Lung (tissue), 11 donors: ENCODE measurements at regions not wholly inside any gene's neighbourhood (a gene's known extent, or its start where the extent isn't known, plus 50 kb on each side); places are given as distances from the start of the nearest gene placed in this dataset.

Experiments
- ATAC-seq: fragments of 200-7000 bp; cut with Tn5 transposase; one replicate; pipeline ENCODE4 v1.9.1; 2020; ENCODE audit warnings: moderate number of reproducible peaks; ENCODE audit not compliant: insufficient read depth, low FRiP score
- DNase-seq, 3 donors: peaks; one replicate each; pipeline ENCODE4 v3.0.0-alpha.2; 2013 to 2017
- H3K27ac ChIP-seq, 2 donors: one replicate each; pipeline ENCODE4 v1.5.1; 2013; ENCODE audit warnings: mild to moderate bottlenecking in 2 of 2, moderate library complexity in 2 of 2, control low read depth in 1 of 2, inconsistent platforms in 1 of 2, low read depth in 1 of 2, low read length in 1 of 2
- H3K27me3 ChIP-seq, 3 donors: one replicate each; pipeline ENCODE4 v1.5.1; 2013; ENCODE audit warnings: low read length in 2 of 3; ENCODE audit not compliant: control insufficient read depth in 3 of 3, insufficient read depth in 3 of 3
- H3K36me3 ChIP-seq, 4 donors: one replicate each; pipeline ENCODE4 v1.5.1; 2013; ENCODE audit warnings: low read length in 4 of 4, mild to moderate bottlenecking in 1 of 4, moderate library complexity in 1 of 4; ENCODE audit not compliant: control insufficient read depth in 4 of 4, insufficient read depth in 4 of 4
- H3K4me1 ChIP-seq, 5 donors: one replicate each; pipeline ENCODE4 v1.5.1; 2013; ENCODE audit warnings: low read length in 5 of 5, mild to moderate bottlenecking in 2 of 5, moderate library complexity in 1 of 5; ENCODE audit not compliant: control insufficient read depth in 5 of 5, insufficient read depth in 5 of 5
- H3K4me3 ChIP-seq: one replicate; pipeline ENCODE4 v1.5.1; 2013; ENCODE audit warnings: mild to moderate bottlenecking, control low read depth, moderate library complexity
- H3K9ac ChIP-seq, 2 donors: one replicate each; pipeline ENCODE4 v1.5.1; 2013; ENCODE audit warnings: low read length in 2 of 2, control low read depth in 1 of 2; ENCODE audit not compliant: insufficient read depth in 1 of 2
- H3K9me3 ChIP-seq, 4 donors: one replicate each; pipeline ENCODE4 v1.5.1; 2013; ENCODE audit warnings: low read length in 3 of 4, mild to moderate bottlenecking in 1 of 4, moderate library complexity in 1 of 4; ENCODE audit not compliant: control insufficient read depth in 4 of 4, insufficient read depth in 3 of 4
- CTCF ChIP-seq: IDR thresholded peaks from 2 replicates; pipeline ENCODE4 v1.5.1; 2012; ENCODE audit warnings: mild to moderate bottlenecking; ENCODE audit errors: control extremely low read depth, extremely low read depth
- WGBS, 2 donors: extraction: QIAGEN DNeasy Blood & Tissue Kit; methylation state at CpG; one replicate each; pipeline ENCODE4 v1.1.7; 2013; 5-methylcytosine and 5-hydroxymethylcytosine counted together
- donor health status: control.
- donor health status: control.
- donor health status: Bipolar disorder and iron deficiency.
- donor health status: healthy.
- donor health status: DM: yes; HTN: yes; CAD: no.

DNA sequence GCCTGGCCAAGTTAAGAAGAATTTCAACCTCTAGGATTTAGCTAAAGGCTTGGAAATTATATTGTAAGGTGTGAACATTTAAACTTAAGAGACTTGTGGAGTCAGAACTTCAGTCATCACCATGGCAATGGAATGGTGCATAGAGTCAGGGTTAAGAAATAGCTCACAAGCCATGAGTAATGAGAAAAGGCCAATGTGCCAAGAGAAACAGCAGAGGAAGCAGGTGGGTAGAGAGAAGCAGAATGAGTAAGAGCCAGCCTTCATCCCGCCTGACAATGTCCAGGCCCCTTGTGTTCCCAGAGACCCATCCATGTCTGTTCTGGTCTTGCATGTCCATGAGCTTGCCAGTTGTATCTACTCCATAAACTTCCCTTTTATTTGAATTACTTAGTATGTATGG lies 62.6 kb upstream of the TBX20 start:
- WGBS, 2 donors, result 93 to 100% methylated on average over 1 of the region's 1 CpG
- Histone ChIP-seq H3K9ac (no peak overlapping the region), H3K27ac (no peak overlapping the region), H3K36me3 (no peaks in the 10 kb centered on the region), H3K4me3 (no peak overlapping the region), H3K27me3 (peaks cover 0 to 3% (median 0%) of the 10 kb centered on the region in 3 donors), H3K9me3 (peaks cover 0 to 3% (median 0%) of the 10 kb centered on the region in 4 donors), H3K4me1 (peaks cover 0 to 3% (median 0%) of the 10 kb centered on the region in 5 donors)
- TF ChIP-seq CTCF, result no peak
- ATAC-seq, result no peak
- DNase-seq, result no peak

- Histone ChIP-seq H3K9me3 (peaks cover 0 to 3% (median 0%) of the 10 kb centered on the region in 4 donors), H3K4me3 (no peak overlapping the region), H3K4me1 (peaks cover 0 to 3% (median 0%) of the 10 kb centered on the region in 5 donors), H3K36me3 (no peaks in the 10 kb centered on the region), H3K9ac (no peak overlapping the region), H3K27ac (no peak overlapping the region), H3K27me3 (no peaks in the 10 kb centered on the region)
- ATAC-seq (no peak), DNase-seq (no peak)
- WGBS, 2 donors, result 87 to 95% methylated on average over 2 of the region's 2 CpGs
- no peak for TF ChIP-seq CTCF
These were observed 61.6 kb upstream of the TBX20 start for GRCh38 chr7:35315517-35315916.

DNA sequence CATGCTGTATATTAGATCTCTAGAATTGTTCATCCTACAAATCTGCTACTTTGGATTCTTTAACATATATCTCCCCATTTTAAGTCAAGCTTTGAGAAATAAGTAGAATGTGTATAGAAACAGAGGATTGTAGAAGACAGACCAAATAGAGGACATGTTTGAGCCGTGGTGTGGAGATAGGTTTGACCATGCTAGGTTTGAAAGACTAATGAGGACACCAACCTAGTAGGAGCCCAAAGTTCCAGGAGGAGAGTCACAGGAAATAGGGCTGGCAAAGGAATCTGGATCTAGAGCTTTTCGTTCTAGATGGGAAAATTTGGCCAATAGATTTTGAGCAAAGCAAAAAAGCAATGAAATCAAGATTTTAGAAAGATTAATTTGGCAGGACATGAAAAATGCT lies 60.5 kb upstream of the TBX20 start:
- Histone ChIP-seq H3K4me3 (no peak overlapping the region), H3K27me3 (no peaks in the 10 kb centered on the region), H3K36me3 (no peaks in the 10 kb centered on the region), H3K4me1 (peaks cover 0 to 3% (median 0%) of the 10 kb centered on the region in 5 donors), H3K9ac (no peak overlapping the region), H3K9me3 (peaks cover 0 to 3% (median 0%) of the 10 kb centered on the region in 4 donors), H3K27ac (no peak overlapping the region)
- 88 to 91% methylated on average over 2 of the region's 2 CpGs for WGBS, 2 donors
- ATAC-seq (no peak), DNase-seq (no peak)
- no peak for TF ChIP-seq CTCF

GRCh38 chr7:35313575-35313974 lies 59.7 kb upstream of the TBX20 start:
- Histone ChIP-seq H3K27me3 (no peaks in the 10 kb centered on the region), H3K9me3 (peaks cover 0 to 3% (median 0%) of the 10 kb centered on the region in 4 donors), H3K27ac (no peak overlapping the region), H3K4me1 (peaks cover 0 to 3% (median 0%) of the 10 kb centered on the region in 5 donors), H3K4me3 (no peak overlapping the region), H3K9ac (no peak overlapping the region), H3K36me3 (no peaks in the 10 kb centered on the region)
- ATAC-seq, result no peak
- DNase-seq, result peak in 2 of 3 donors; percentile 5 to 12
- 41 to 58% methylated on average over 1 of the region's 1 CpG for WGBS, 2 donors
- no peak for TF ChIP-seq CTCF
